IMR-90 (cell line): ENCODE measurements at regions not wholly inside any gene's neighbourhood (a gene's known extent, or its start where the extent isn't known, plus 50 kb on each side); places are given as distances from the start of the nearest gene placed in this dataset.

Experiments
- ATAC-seq: fragments of 200-7000 bp; cut with Tn5 transposase; 2 replicates; pipeline ENCODE4 v1.9.1; 2020; ENCODE audit warnings: low read depth, mild to moderate bottlenecking, moderate library complexity
- BruUV-seq: library from RNA; stranded (reverse); fragments of 400-500 nt; replicated peaks from 2 replicates; lab custom pipeline; 2021; lab: Mats Ljungman, UMichigan
- CTCF ChIA-PET: fragments of 300-600 bp; formaldehyde crosslinking; extraction: SDS; loops from one replicate; lab custom pipeline; 2021; ENCODE audit warnings: antibody characterized with exemption; lab: Yijun Ruan, JAX
- POLR2A ChIA-PET: fragments of 300-600 bp; sonication (Branson Sonifier 250); formaldehyde crosslinking; loops from one replicate; lab custom pipeline; 2022; ENCODE audit warnings: antibody characterized with exemption; ENCODE audit not compliant: unreplicated experiment; lab: Charles Lee
- DNase-seq: peaks from one replicate; pipeline ENCODE4 v3.0.0; 2013
- H2AFZ ChIP-seq: replicated peaks from 2 replicates; pipeline ENCODE3; 2013; ENCODE audit warnings: low read length, mild to moderate bottlenecking; ENCODE audit not compliant: poor library complexity
- H2AK5ac ChIP-seq: 2 replicates; pipeline ENCODE4 v1.6.1; 2013; ENCODE audit warnings: low read depth, low read length, inconsistent platforms
- H2AK9ac ChIP-seq: replicated peaks from 2 replicates; pipeline ENCODE3; 2013; ENCODE audit warnings: mild to moderate bottlenecking, low read depth, low read length, moderate library complexity; ENCODE audit not compliant: poor library complexity
- H2BK120ac ChIP-seq: 2 replicates; pipeline ENCODE4 v1.6.1; 2013; ENCODE audit warnings: low read depth, low read length, inconsistent platforms
- H2BK15ac ChIP-seq: 3 replicates; pipeline ENCODE4 v1.6.1; 2013; ENCODE audit warnings: low read depth, low read length, inconsistent platforms
- H2BK20ac ChIP-seq: 2 replicates; pipeline ENCODE4 v1.6.1; 2013; ENCODE audit warnings: low read depth, mild to moderate bottlenecking, inconsistent platforms, low read length, moderate library complexity
- H2BK5ac ChIP-seq: 2 replicates; pipeline ENCODE4 v1.6.1; 2013; ENCODE audit warnings: mild to moderate bottlenecking, low read depth, low read length, inconsistent platforms; ENCODE audit not compliant: poor library complexity, severe bottlenecking
- H3K14ac ChIP-seq: replicated peaks from 2 replicates; pipeline ENCODE4 v1.6.1; 2013; ENCODE audit warnings: low read depth, low read length, inconsistent platforms
- H3K18ac ChIP-seq: 2 replicates; pipeline ENCODE4 v1.6.1; 2013; ENCODE audit warnings: low read depth, low read length, control low read depth
- H3K23ac ChIP-seq: 2 replicates; pipeline ENCODE4 v1.6.1; 2013; ENCODE audit warnings: low read depth, low read length, inconsistent platforms
- H3K27ac ChIP-seq: 2 replicates; pipeline ENCODE4 v1.5.1; 2013; ENCODE audit warnings: mild to moderate bottlenecking, control low read depth, low read length; ENCODE audit not compliant: insufficient read depth
- H3K27me3 ChIP-seq: 2 replicates; pipeline ENCODE4 v1.6.1; 2013; ENCODE audit warnings: low read length; ENCODE audit not compliant: control insufficient read depth, insufficient read depth
- H3K36me3 ChIP-seq: 2 replicates; pipeline ENCODE4 v1.6.1; 2013; ENCODE audit warnings: low read length, mixed read lengths; ENCODE audit not compliant: control insufficient read depth, insufficient read depth
- H3K4ac ChIP-seq: 2 replicates; pipeline ENCODE4 v1.6.1; 2013; ENCODE audit warnings: low read depth, low read length, inconsistent platforms
- H3K4me1 ChIP-seq: 2 replicates; pipeline ENCODE4 v1.6.1; 2013; ENCODE audit warnings: low read length, mixed read lengths; ENCODE audit not compliant: control insufficient read depth, insufficient read depth
- H3K4me2 ChIP-seq: 2 replicates; pipeline ENCODE4 v1.6.1; 2013; ENCODE audit warnings: low read depth, mild to moderate bottlenecking, control low read depth, low read length, moderate library complexity
- H3K4me3 ChIP-seq: 2 replicates; pipeline ENCODE4 v1.5.1; 2013; ENCODE audit warnings: low read depth, mild to moderate bottlenecking, control low read depth, low read length, moderate library complexity; ENCODE audit not compliant: insufficient read depth
- H3K56ac ChIP-seq: 2 replicates; pipeline ENCODE4 v1.6.1; 2013; ENCODE audit warnings: low read length, inconsistent platforms; ENCODE audit not compliant: insufficient read depth; ENCODE audit errors: extremely low read depth
- H3K79me1 ChIP-seq, 2 experiments: 2 replicates each; pipeline ENCODE4 v1.6.1; 2013; ENCODE audit warnings: low read length in 2 of 2, inconsistent platforms in 1 of 2, low read depth in 1 of 2
- H3K9ac ChIP-seq: 2 replicates; pipeline ENCODE4 v1.6.1; 2013; ENCODE audit warnings: low read depth, low read length, control low read depth
- H3K9me1 ChIP-seq: 2 replicates; pipeline ENCODE4 v1.6.1; 2013; ENCODE audit warnings: low read length, inconsistent platforms; ENCODE audit not compliant: insufficient read depth
- H3K9me3 ChIP-seq: 2 replicates; pipeline ENCODE4 v1.6.1; 2013; ENCODE audit warnings: low read length; ENCODE audit not compliant: control insufficient read depth, insufficient read depth
- H4K20me1 ChIP-seq: 2 replicates; pipeline ENCODE4 v1.6.1; 2013; ENCODE audit warnings: low read length, inconsistent platforms; ENCODE audit not compliant: insufficient read depth
- H4K5ac ChIP-seq: 2 replicates; pipeline ENCODE4 v1.6.1; 2013; ENCODE audit warnings: mild to moderate bottlenecking, low read depth, low read length, control low read depth
- H4K8ac ChIP-seq, 2 experiments: 2 replicates each; pipeline ENCODE4 v1.6.1; 2013; ENCODE audit warnings: low read depth in 2 of 2, low read length in 2 of 2, control low read depth in 1 of 2, inconsistent platforms in 1 of 2
- H4K91ac ChIP-seq: 2 replicates; pipeline ENCODE4 v1.6.1; 2013; ENCODE audit warnings: low read depth, low read length, inconsistent platforms; ENCODE audit not compliant: insufficient read depth
- CHD1 ChIP-seq: IDR thresholded peaks from 2 replicates; pipeline ENCODE4 v1.6.1; 2012; ENCODE audit warnings: low read depth, low read length, improper control_type of control experiment
- CTCF ChIP-seq: conservative IDR thresholded peaks from 2 replicates; pipeline ENCODE4 v1.5.1; 2012; ENCODE audit warnings: mild to moderate bottlenecking, low read depth, low read length, improper control_type of control experiment
- FOS ChIP-seq: fragments of 150-350 bp; IDR thresholded peaks from 2 replicates; pipeline ENCODE4 v1.6.1; 2016; ENCODE audit warnings: low read depth, low read length
- MAZ ChIP-seq: IDR thresholded peaks from 2 replicates; pipeline ENCODE4 v1.6.1; 2012; ENCODE audit warnings: low read depth, mild to moderate bottlenecking, low read length, improper control_type of control experiment, moderate library complexity, borderline replicate concordance
- NFE2L2 ChIP-seq: fragments of 150-350 bp; IDR thresholded peaks from 2 replicates; pipeline ENCODE4 v1.6.1; 2016; ENCODE audit warnings: low read depth, mild to moderate bottlenecking, low read length
- POLR2A ChIP-seq: IDR thresholded peaks from 2 replicates; pipeline ENCODE4 v1.6.1; 2012; ENCODE audit warnings: mild to moderate bottlenecking, low read depth, low read length
- RAD21 ChIP-seq: IDR thresholded peaks from 2 replicates; pipeline ENCODE4 v1.6.1; 2012; ENCODE audit warnings: low read length, improper control_type of control experiment
- RCOR1 ChIP-seq: IDR thresholded peaks from 2 replicates; pipeline ENCODE4 v1.6.1; 2012; ENCODE audit warnings: mild to moderate bottlenecking, low read length, improper control_type of control experiment; ENCODE audit not compliant: insufficient replicate concordance
- RFX5 ChIP-seq: IDR thresholded peaks from 2 replicates; pipeline ENCODE4 v1.8.0; 2012; ENCODE audit warnings: low read depth, mild to moderate bottlenecking, low read length, moderate library complexity
- WGBS, 2 experiments: methylation state at CpG; one replicate each; pipeline versions ENCODE4 v1.1.5 to v1.1.7; 2013; ENCODE audit warnings: missing lambda C conversion rate in 2 of 2; ENCODE audit not compliant: insufficient read length in 1 of 2; ENCODE audit errors: extremely low coverage in 2 of 2; 5-methylcytosine and 5-hydroxymethylcytosine counted together
- dilution Hi-C: fragments of 300-500 bp; cut with HindIII; formaldehyde crosslinking; loops from one replicate; pipeline ENCODE4 v1.14.3; 2018; ENCODE audit warnings: low sequenced_read_pairs; ENCODE audit not compliant: unreplicated experiment
- in situ Hi-C: fragments of 300-500 bp; cut with MboI; formaldehyde crosslinking; loops from 3 replicates; pipeline ENCODE4 v1.14.3; 2019; ENCODE audit warnings: low sequenced_read_pairs, inconsistent platforms, mixed read lengths
- intact Hi-C: fragments of 100-400 bp; cut with micrococcal nuclease; formaldehyde crosslinking; loops from 2 replicates; pipeline ENCODE4 v1.10.0; 2022

- no peak overlapping the region for H2BK20ac ChIP-seq
- ATAC-seq (no peak), DNase-seq (no peak)
- H2AFZ ChIP-seq, result no peak overlapping the region
- no peak overlapping the region for H2AK5ac ChIP-seq
- H2AK9ac ChIP-seq, result no peak overlapping the region
- H3K27ac ChIP-seq, result no peak overlapping the region
- no peaks in the 10 kb centered on the region for H3K27me3 ChIP-seq
- no peaks in the 10 kb centered on the region for H3K9me1 ChIP-seq
- H4K91ac ChIP-seq, result no peak overlapping the region
- intact Hi-C loops, result no loop called here
- no peak overlapping the region for H3K56ac ChIP-seq
- no peak overlapping the region for H2BK120ac ChIP-seq
- H3K23ac ChIP-seq, result no peak overlapping the region
- 86% methylated on average over 2 of the region's 5 CpGs; no CpG with 5 or more reads in 1 of the 2 experiments for WGBS, 2 experiments
- H2BK5ac ChIP-seq, result no peak overlapping the region
- BruUV-seq, result no TSS peak
- H3K36me3 ChIP-seq, result no peaks in the 10 kb centered on the region
- no peak overlapping the region for H3K4me2 ChIP-seq
- no peak overlapping the region for H4K8ac ChIP-seq
- H3K4me1 ChIP-seq, result no peaks in the 10 kb centered on the region
- no peak overlapping the region for H4K5ac ChIP-seq
- dilution Hi-C loops, result no loop called here
- H4K20me1 ChIP-seq, result no peaks in the 10 kb centered on the region
- CTCF ChIA-PET, result no interaction called here
- H3K4me3 ChIP-seq, result no peak overlapping the region
- POLR2A ChIA-PET, result no interaction called here
- H3K14ac ChIP-seq, result no peak overlapping the region
- TF ChIP-seq NFE2L2 (no peak), POLR2A (no peak), RAD21 (no peak), RFX5 (no peak), MAZ (no peak), RCOR1 (no peak), CHD1 (no peak), FOS (no peak), CTCF (no peak)
- in situ Hi-C loops, result no loop called here
- H3K18ac ChIP-seq, result no peak overlapping the region
- H3K9me3 ChIP-seq, result no peaks in the 10 kb centered on the region
- no peaks in the 10 kb centered on the region for H3K79me1 ChIP-seq
- H3K9ac ChIP-seq, result no peak overlapping the region
- no peak overlapping the region for H2BK15ac ChIP-seq
- H3K4ac ChIP-seq, result no peak overlapping the region
Measured at GRCh38 chr21:28480470-28480869, 512.2 kb downstream of the LTN1 start.
